GM23248 (cell line): ENCODE measurements at regions not wholly inside any gene's neighbourhood (a gene's known extent, or its start where the extent isn't known, plus 50 kb on each side); places are given as distances from the start of the nearest gene placed in this dataset.

Experiments
- DNase-seq: peaks from one replicate; pipeline ENCODE4 v3.0.0-alpha.2; 2015
- H2AFZ ChIP-seq: fragments of 200-600 bp; sonication (generic); 2 replicates; pipeline ENCODE4 v1.6.1; 2016; ENCODE audit warnings: antibody characterized with exemption
- H3F3A ChIP-seq: fragments of 200-600 bp; sonication (generic); 2 replicates; pipeline ENCODE4 v1.6.1; 2016; ENCODE audit warnings: mild to moderate bottlenecking, antibody characterized with exemption, mixed run types; ENCODE audit not compliant: insufficient read depth
- H3K27ac ChIP-seq: fragments of 200-600 bp; sonication (generic); 2 replicates; pipeline ENCODE4 v1.5.1; 2016; ENCODE audit warnings: mild to moderate bottlenecking
- H3K27me3 ChIP-seq: fragments of 200-600 bp; sonication (generic); replicated peaks from 2 replicates; pipeline ENCODE4 v1.6.1; 2016; ENCODE audit warnings: mild to moderate bottlenecking; ENCODE audit not compliant: insufficient read depth
- H3K36me3 ChIP-seq: fragments of 200-600 bp; sonication (generic); 2 replicates; pipeline ENCODE4 v1.6.1; 2016; ENCODE audit warnings: low read depth, mild to moderate bottlenecking
- H3K4me1 ChIP-seq: fragments of 200-600 bp; sonication (generic); 2 replicates; pipeline ENCODE4 v1.6.1; 2016; ENCODE audit warnings: mild to moderate bottlenecking; ENCODE audit not compliant: insufficient read depth
- H3K4me2 ChIP-seq: fragments of 200-600 bp; sonication (generic); one replicate; pipeline ENCODE4 v1.6.1; 2016; ENCODE audit warnings: mild to moderate bottlenecking; ENCODE audit not compliant: unreplicated experiment
- H3K4me3 ChIP-seq: fragments of 200-600 bp; sonication (generic); 2 replicates; pipeline ENCODE4 v1.5.1; 2016; ENCODE audit warnings: mild to moderate bottlenecking
- H3K79me2 ChIP-seq: fragments of 200-600 bp; sonication (generic); 2 replicates; pipeline ENCODE4 v1.6.1; 2016; ENCODE audit warnings: mild to moderate bottlenecking; ENCODE audit not compliant: insufficient read depth
- H3K9ac ChIP-seq: fragments of 200-600 bp; sonication (generic); 2 replicates; pipeline ENCODE4 v1.6.1; 2016; ENCODE audit warnings: mild to moderate bottlenecking
- H3K9me2 ChIP-seq: fragments of 200-600 bp; sonication (generic); 2 replicates; pipeline ENCODE4 v1.6.1; 2016; ENCODE audit warnings: mixed run types, mild to moderate bottlenecking, moderate library complexity; ENCODE audit not compliant: insufficient read depth
- H3K9me3 ChIP-seq: fragments of 200-600 bp; sonication (generic); one replicate; pipeline ENCODE4 v1.6.1; 2017; ENCODE audit warnings: low read depth
- H4K20me1 ChIP-seq: fragments of 200-600 bp; sonication (generic); 2 replicates; pipeline ENCODE4 v1.6.0; 2016; ENCODE audit not compliant: insufficient read depth
- EZH2 ChIP-seq: fragments of 200-600 bp; sonication (generic); IDR thresholded peaks from 2 replicates; pipeline ENCODE4 v1.6.1; 2018; ENCODE audit warnings: antibody characterized with exemption, mild to moderate bottlenecking; ENCODE audit not compliant: insufficient read depth, poor library complexity, severe bottlenecking
- EZH2phosphoT487 ChIP-seq: fragments of 200-600 bp; sonication (generic); IDR thresholded peaks from 2 replicates; pipeline ENCODE4 v1.6.1; 2018; ENCODE audit warnings: antibody characterized with exemption, moderate library complexity, mild to moderate bottlenecking, low read depth; ENCODE audit not compliant: insufficient read depth
- WGBS, 2 experiments: methylation state at CpG; one replicate each; pipeline ENCODE4 v1.1.6; 2015 to 2017; ENCODE audit warnings: low lambda C conversion rate in 2 of 2, low coverage in 1 of 2; ENCODE audit errors: missing lambda C conversion rate in 2 of 2; 5-methylcytosine and 5-hydroxymethylcytosine counted together
- in situ Hi-C: fragments of 300-500 bp; cut with MboI; formaldehyde crosslinking; loops from 2 replicates; pipeline ENCODE4 v1.15.0; 2020

GRCh38 chr5:61683148-61683547 lies 351.1 kb downstream of the ZSWIM6 start:
- no peaks in the 10 kb centered on the region for H4K20me1 ChIP-seq
- peaks cover 16% of the 10 kb centered on the region; the same call in 1 of the 2 replicates for H3K27me3 ChIP-seq
- no peak overlapping the region for H2AFZ ChIP-seq
- 16 to 23% methylated on average over 5 of the region's 5 CpGs for WGBS, 2 experiments
- no peaks in the 10 kb centered on the region for H3F3A ChIP-seq
- H3K9me3 ChIP-seq = no peaks in the 10 kb centered on the region
- no peak for DNase-seq
- H3K9ac ChIP-seq = no peak overlapping the region
- no peaks in the 10 kb centered on the region for H3K4me1 ChIP-seq
- H3K4me3 ChIP-seq = no peak overlapping the region
- no peak overlapping the region for H3K4me2 ChIP-seq
- no peaks in the 10 kb centered on the region for H3K9me2 ChIP-seq
- no peak overlapping the region for H3K27ac ChIP-seq
- H3K79me2 ChIP-seq = no peaks in the 10 kb centered on the region
- in situ Hi-C loops = no loop called here
- TF ChIP-seq EZH2phosphoT487 (no peak), EZH2 (no peak)
- no peaks in the 10 kb centered on the region for H3K36me3 ChIP-seq

DNA sequence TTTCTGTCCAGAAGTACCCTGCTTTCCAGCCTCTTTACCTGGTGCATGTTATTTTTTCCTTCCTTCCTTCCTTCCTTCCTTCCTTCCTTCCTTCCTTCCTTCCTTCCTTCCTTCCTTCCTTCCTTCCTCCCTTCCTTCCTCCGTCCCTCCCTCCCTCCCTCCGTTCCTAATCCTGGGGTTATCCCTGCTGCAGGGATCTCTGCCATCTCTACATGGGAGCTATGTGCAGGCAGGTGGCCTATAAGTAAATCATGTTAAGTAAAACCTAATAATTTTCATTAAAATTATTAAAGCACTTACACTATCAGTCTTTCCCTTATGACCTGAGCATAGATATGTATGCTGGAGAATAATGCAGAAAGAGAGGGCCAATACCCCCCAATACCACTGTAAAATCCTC lies 351.9 kb downstream of the ZSWIM6 start:
- WGBS, 2 experiments = 17 to 26% methylated on average over 1 to 2 of the region's 2 CpGs

DNA sequence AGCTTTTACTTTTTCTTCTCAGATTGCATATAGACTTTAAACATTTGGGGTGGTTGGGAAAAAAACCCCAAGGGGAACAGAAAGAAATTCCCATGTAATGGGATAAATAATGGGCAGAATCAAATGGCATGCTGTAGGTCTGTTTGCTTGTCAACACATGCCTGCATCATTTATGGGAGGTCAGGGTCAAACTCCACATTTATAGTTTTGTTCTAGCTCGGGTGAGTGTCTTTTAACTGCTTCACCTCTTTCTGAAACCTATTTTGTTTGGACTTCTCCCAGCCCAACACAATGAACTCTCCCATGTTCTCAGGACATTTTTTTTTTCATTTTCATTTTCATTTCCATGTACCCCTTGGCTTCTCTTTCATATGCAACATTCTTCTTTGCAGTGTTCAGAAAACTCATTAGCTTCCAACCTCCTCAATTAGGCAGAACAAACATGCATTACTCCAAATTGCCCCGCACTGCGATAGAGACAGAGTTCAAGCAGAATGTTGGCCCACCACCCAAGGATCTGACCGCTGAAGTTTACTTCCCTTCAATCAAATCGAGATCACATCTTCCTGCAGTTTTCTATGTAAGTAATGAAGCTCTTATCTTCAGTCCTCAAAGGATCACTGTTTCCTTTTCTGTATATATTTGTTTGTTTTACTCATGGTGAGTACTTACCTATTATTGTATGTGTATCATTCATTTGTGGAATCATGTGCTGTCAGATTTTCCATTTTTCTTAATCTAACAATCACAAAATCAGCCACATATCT lies 354.6 kb downstream of the ZSWIM6 start:
- Histone ChIP-seq H3K9me3 (no peaks in the 10 kb centered on the region), H3K4me3 (no peak overlapping the region), H3K4me1 (no peaks in the 10 kb centered on the region), H3K79me2 (no peaks in the 10 kb centered on the region), H3F3A (no peaks in the 10 kb centered on the region), H2AFZ (no peak overlapping the region), H3K36me3 (no peaks in the 10 kb centered on the region), H3K9me2 (no peaks in the 10 kb centered on the region), H3K4me2 (no peak overlapping the region), H4K20me1 (no peaks in the 10 kb centered on the region), H3K9ac (no peak overlapping the region), H3K27ac (no peak overlapping the region), H3K27me3 (peaks cover 12% of the 10 kb centered on the region; the same call in 1 of the 2 replicates)
- no peak for TF ChIP-seq EZH2phosphoT487
- no peak for TF ChIP-seq EZH2
- no peak for DNase-seq
- in situ Hi-C loops = no loop called here
- WGBS, 2 experiments = 36 to 41% methylated on average over 5 of the region's 5 CpGs

More for the DNA sequence above, 351.9 kb downstream of the ZSWIM6 start:
- Histone ChIP-seq H3K9ac (no peak overlapping the region), H3K4me2 (no peak overlapping the region), H3K4me1 (no peaks in the 10 kb centered on the region), H3K27ac (no peak overlapping the region), H3K9me2 (no peaks in the 10 kb centered on the region), H3K79me2 (no peaks in the 10 kb centered on the region), H3K9me3 (no peaks in the 10 kb centered on the region), H3F3A (no peaks in the 10 kb centered on the region), H3K36me3 (no peaks in the 10 kb centered on the region), H2AFZ (no peak overlapping the region), H4K20me1 (no peaks in the 10 kb centered on the region), H3K4me3 (no peak overlapping the region), H3K27me3 (peaks cover 16% of the 10 kb centered on the region; the same call in 1 of the 2 replicates)
- in situ Hi-C loops = no loop called here
- no peak for TF ChIP-seq EZH2
- no peak for DNase-seq

GRCh38 chr5:61687371-61687770 lies 355.3 kb downstream of the ZSWIM6 start:
- Histone ChIP-seq H3K4me1 (no peaks in the 10 kb centered on the region), H3K4me3 (no peak overlapping the region), H3K9me2 (no peaks in the 10 kb centered on the region), H4K20me1 (no peaks in the 10 kb centered on the region), H3K36me3 (no peaks in the 10 kb centered on the region), H3K79me2 (no peaks in the 10 kb centered on the region), H3K27me3 (peaks cover 12% of the 10 kb centered on the region; the same call in 1 of the 2 replicates), H3K27ac (no peak overlapping the region), H3K9me3 (no peaks in the 10 kb centered on the region), H2AFZ (no peak overlapping the region), H3F3A (no peaks in the 10 kb centered on the region), H3K9ac (no peak overlapping the region), H3K4me2 (no peak overlapping the region)
- no peak for DNase-seq
- 40 to 43% methylated on average over 5 of the region's 5 CpGs for WGBS, 2 experiments
- no peak for TF ChIP-seq EZH2
- TF ChIP-seq EZH2phosphoT487 = no peak
- in situ Hi-C loops = no loop called here
